HG02970 (cell line): ENCODE measurements at regions not wholly inside any gene's neighbourhood (a gene's known extent, or its start where the extent isn't known, plus 50 kb on each side); places are given as distances from the start of the nearest gene placed in this dataset.

ENCODE experiments used
- ATAC-seq: cut with Tn5 transposase; IDR thresholded peaks from one replicate; pipeline ENCODE4 v1.9.1; 2021; ENCODE audit warnings: mild to moderate bottlenecking, moderate library complexity, moderate number of reproducible peaks; ENCODE audit not compliant: unreplicated experiment, low FRiP score

DNA sequence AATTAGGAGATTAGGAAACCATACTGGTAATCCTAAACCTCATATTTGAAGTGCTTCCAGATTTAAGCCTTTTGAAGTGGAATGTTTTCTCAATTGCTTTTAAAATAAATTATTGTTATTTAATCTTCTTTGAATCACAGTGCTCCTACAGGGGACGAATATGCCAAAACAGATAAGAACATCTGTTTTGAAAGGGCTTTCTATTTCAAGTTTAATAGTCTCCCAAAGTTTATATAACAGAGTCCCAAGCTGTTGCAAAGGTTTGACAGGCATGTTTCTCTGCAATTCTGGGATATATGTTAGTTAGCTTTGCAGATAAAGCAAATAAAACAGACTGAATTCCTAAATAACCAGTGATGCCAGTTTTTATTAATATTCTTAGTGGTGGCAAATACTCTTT, 803.7 kb downstream of the TLE4 start:
- ATAC-seq = no peak

- ATAC-seq = no peak
Observed at GRCh38 chr9:80369641-80370040, 797.9 kb downstream of the TLE4 start.

- ATAC-seq = no peak
Observed at GRCh38 chr9:80366626-80367025, 794.9 kb downstream of the TLE4 start.

GRCh38 chr9:80359941-80360881, 788.4 kb downstream of the TLE4 start:
- ATAC-seq = no peak

DNA sequence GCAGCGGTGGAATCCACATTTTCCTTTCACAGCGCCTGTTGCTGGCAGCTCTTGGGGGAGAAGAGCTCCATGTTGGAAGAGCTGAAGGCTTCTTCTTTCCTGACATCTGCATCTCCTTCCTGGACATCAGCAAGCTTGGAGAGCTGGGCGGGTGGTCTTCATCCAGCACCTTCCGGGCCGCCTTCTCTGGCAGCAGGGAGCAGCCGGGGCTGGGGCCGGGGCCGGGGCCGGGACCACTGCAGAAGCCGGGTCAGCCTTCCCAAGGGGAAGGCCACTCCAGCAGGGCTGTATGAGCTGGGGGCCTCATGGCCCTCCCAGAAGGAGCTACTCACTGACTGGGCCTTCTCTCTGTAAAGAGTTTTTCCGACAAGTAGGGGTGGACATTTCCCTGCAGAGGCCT, 787.5 kb downstream of the TLE4 start:
- ATAC-seq = no peak

DNA sequence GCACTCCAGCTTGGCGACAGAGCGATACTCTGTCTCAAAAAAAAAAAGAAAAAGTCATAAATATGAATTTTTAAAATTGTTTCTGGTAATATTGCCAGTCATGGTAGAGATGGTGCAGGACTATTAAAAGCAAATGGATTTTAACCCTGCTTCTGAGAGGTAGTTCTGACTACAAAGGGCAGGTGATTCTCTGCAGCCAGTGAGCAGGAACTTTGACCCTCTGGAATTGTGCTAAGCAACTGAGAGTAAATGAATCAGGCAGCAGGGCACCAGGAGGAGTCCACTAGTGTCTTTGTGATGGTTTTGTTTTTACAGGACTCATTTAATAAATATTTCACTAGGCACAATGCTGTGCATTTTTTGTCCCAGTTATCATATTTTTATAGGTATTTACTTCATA, 781.2 kb downstream of the TLE4 start:
- ATAC-seq = no peak

DNA sequence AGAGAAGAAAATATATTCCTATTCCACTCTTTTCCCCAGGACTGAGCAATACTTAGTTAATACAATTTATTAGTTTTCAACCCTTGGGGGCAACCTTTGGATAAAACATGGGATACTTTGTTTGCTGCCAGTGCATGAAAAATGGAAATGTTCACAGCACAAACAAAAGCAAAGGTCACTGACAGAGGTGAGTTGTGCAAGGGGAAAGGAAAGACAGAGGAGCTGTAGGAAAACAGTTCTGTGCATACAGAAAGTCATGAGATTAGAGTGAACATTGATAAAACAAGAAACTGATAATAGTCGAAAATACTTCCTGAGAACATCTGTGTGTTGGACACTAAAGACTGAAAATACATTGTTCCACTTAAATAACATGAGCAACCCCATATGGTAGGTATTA, 779.8 kb downstream of the TLE4 start:
- ATAC-seq = no peak

- no peak for ATAC-seq
Observed at GRCh38 chr9:80326105-80326504, 754.3 kb downstream of the TLE4 start.

DNA sequence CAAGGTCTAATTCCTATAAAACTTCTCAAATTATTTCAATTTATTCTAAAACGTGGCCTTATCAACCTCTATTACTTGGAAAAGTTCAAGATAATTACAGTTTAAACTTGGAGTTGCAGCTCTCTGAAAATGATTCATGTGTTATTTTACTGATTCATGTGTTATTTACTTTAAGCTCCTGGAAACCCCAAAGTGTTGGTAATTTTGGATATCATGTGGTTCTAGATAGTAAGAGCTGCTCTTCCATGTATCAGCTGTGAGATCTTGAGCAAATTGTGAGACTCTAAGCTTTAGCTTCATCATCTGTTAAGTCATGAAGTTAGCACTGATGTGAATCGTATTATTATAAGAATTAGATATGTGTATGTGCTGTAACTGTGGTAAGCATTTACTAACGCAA, 749.2 kb downstream of the TLE4 start:
- no peak for ATAC-seq

GRCh38 chr9:80320480-80320879, 748.7 kb downstream of the TLE4 start:
- ATAC-seq = no peak

- no peak for ATAC-seq
Observed at GRCh38 chr9:80305136-80305535, 733.4 kb downstream of the TLE4 start.

DNA sequence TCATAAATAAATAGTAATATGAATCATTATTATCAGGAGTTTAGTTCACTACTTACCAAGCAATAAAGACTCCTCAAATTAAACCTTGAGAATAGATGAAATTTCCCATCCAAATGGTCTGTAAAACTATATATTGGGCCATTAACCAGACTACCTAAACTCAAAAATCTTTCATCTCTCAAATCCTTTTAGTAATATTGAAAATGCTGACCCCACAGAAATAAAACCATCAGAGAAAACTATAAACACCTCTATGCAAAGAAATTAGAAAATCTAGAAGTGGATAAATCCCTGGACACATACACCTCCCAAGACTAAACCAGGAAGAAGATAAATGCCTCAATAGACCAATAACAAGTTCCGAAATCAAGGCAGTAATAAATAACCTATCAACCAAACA, 723.2 kb downstream of the TLE4 start:
- no peak for ATAC-seq

- ATAC-seq = no peak
Observed at GRCh38 chr9:80294318-80294717, 722.6 kb downstream of the TLE4 start.

DNA sequence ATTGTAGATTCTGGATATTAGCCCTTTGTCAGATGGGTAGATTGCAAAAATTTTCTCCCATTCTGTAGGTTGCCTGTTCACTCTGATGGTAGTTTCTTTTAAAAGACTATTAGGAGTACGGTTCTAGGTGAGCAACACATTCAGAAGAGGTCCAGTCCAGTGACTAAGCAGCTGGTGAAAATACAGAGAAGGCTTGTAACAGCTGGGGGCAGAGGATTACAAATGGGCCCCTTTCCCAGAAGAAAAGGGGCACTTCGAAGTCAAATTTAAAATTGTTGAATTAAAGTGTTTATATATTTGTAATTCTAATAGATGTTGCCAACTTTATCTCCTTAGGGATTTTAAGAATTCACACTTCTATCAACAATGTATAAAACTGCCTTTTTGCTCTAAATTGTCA, 720.5 kb downstream of the TLE4 start:
- no peak for ATAC-seq

DNA sequence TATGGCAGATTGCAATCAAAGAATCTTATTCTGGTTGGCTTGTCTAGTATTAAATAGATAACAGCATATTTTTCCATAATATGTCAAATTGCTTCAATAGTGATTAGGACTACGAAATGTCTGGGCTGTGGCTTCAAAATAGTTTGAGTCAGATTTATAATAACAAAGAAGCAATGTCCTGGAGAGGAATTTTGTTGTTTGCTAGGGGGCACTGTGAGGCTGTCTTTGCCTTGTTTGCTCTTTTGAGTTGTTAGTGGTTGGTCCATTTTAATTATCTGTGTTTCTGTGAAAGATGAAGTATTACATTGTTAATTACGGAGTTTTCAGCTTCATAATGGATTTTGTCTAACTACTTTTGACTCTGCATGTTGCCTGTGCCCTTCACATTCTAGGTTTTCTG, 713.6 kb downstream of the TLE4 start:
- ATAC-seq = no peak

DNA sequence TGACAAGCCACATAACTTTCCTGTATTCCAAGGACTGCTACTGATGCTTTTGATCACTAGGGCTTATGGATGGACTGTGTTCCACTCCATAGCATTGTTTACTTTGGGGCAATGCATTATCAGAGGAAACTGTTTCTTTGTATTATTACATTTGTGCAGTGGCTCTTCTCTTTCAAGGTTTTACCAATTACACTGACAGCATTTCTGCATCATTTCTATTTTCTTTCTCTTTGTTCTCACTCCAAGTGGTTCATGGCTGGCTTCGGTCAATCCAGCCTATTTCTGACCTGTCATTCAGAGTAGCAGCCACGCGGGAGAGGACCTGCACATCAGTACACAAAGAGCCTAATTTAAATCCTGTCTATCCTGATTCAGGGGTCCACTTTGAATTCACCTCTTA, 711.0 kb downstream of the TLE4 start:
- ATAC-seq = no peak

GRCh38 chr9:80259079-80259478, 687.3 kb downstream of the TLE4 start:
- ATAC-seq = no peak

DNA sequence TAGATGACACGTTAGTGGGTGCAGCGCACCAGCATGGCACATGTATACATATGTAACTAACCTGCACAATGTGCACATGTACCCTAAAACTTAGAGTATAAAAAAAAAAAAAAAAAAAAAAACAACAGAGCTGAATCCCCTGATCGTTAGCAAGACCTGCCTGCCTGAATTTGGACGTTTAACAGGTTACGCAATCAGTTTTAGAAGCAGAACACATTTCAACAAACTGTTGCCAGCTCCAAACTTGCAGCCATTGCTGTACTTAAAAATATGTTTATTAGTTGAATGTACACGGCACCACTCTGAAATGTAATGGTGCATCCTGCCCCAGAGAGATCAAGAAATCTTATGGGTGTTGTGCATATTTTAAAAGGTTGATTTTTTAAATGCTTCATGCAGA, 680.0 kb downstream of the TLE4 start:
- ATAC-seq = no peak

GRCh38 chr9:80242022-80242421, 670.3 kb downstream of the TLE4 start:
- no peak for ATAC-seq

- no peak for ATAC-seq
Observed at GRCh38 chr9:80235752-80236151, 664.0 kb downstream of the TLE4 start.

GRCh38 chr9:80233906-80234305, 662.1 kb downstream of the TLE4 start:
- ATAC-seq = no peak

DNA sequence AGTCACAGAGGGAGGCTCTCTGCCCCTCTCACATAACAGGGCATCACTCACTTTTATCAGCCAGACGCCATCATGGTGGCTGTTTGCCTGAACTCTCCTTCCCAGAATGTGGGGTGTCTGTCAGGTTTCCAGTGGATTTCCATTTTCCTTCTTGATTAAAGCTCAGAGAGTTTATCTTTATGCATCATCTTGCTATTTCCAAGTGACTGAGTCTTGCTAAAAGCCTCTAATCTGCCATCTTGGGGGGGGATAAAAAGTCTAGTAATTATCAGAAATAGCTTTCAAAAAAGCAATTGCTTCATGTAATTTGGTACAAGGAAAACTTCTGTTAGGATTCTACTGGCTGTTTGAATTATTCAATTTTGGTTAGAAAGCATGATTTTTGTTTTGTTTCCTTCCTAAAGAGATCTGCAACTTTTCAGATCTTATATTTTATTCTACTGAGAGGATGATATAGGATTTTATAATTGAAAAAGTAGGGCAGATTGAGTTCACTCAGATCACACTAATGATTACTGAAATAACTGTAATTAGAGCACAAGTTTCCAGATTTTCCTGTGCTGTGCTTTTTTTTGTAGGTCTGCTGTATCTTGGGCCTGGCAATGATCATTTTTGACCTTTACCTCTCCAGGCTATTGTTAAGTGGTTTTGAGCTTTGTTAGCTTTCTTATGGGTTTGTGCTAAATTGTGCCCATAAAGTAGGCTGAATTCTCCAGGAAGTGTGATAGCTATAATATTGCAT, 661.5 kb downstream of the TLE4 start:
- ATAC-seq = no peak
